ENCODE measurements at regions not wholly inside any gene's neighbourhood (a gene's known extent, or its start where the extent isn't known, plus 50 kb on each side); places are given as distances from the start of the nearest gene placed in this dataset.

GRCh38 chr17:79176792-79177601, 102.4 kb downstream of the ENGASE start:
- WGBS = 55% methylated on average over 20 of the region's 21 CpGs
- Histone ChIP-seq H3K36me3 (no peaks in the 10 kb centered on the region), H3K4me1 (replicated peaks) (no peaks in the 10 kb centered on the region), H3K9me3 (no peaks in the 10 kb centered on the region), H3K4me3 (no peak overlapping the region), H3K27ac (no peak overlapping the region), H3K27me3 (replicated peaks; ENCODE audit: insufficient read depth) (peaks cover 7% of the 10 kb centered on the region)
- DNase-seq (ENCODE audit: low spot score) = no peak
- no peak for TF ChIP-seq POLR2AphosphoS5 (IDR thresholded peaks at IDR 0.05)
- TF ChIP-seq POLR2A (IDR thresholded peaks at IDR 0.05) = no peak
- TF ChIP-seq, protein P1, sequence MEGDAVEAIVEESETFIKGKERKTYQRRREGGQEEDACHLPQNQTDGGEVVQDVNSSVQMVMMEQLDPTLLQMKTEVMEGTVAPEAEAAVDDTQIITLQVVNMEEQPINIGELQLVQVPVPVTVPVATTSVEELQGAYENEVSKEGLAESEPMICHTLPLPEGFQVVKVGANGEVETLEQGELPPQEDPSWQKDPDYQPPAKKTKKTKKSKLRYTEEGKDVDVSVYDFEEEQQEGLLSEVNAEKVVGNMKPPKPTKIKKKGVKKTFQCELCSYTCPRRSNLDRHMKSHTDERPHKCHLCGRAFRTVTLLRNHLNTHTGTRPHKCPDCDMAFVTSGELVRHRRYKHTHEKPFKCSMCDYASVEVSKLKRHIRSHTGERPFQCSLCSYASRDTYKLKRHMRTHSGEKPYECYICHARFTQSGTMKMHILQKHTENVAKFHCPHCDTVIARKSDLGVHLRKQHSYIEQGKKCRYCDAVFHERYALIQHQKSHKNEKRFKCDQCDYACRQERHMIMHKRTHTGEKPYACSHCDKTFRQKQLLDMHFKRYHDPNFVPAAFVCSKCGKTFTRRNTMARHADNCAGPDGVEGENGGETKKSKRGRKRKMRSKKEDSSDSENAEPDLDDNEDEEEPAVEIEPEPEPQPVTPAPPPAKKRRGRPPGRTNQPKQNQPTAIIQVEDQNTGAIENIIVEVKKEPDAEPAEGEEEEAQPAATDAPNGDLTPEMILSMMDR (IDR thresholded peaks at IDR 0.05) = no peak
- intact Hi-C loops (cut with DNase I) = no loop called here

- intact Hi-C loops (cut with DNase I) = no loop called here
- H3K27me3 ChIP-seq (replicated peaks; ENCODE audit: insufficient read depth) = no peaks in the 10 kb centered on the region
- WGBS = 80% methylated on average over 28 of the region's 28 CpGs
Observed at GRCh38 chr17:79174905-79175856, 100.6 kb downstream of the ENGASE start.

GRCh38 chr17:79174193-79174765, 99.7 kb downstream of the ENGASE start:
- no peaks in the 10 kb centered on the region for H3K27me3 ChIP-seq (replicated peaks; ENCODE audit: insufficient read depth)
- H3K36me3 ChIP-seq = no peaks in the 10 kb centered on the region
- no peak for TF ChIP-seq POLR2A (IDR thresholded peaks at IDR 0.05)
- TF ChIP-seq POLR2AphosphoS5 (IDR thresholded peaks at IDR 0.05) = no peak
- TF ChIP-seq, protein P1 (IDR thresholded peaks at IDR 0.05) = no peak
- no peak for DNase-seq (ENCODE audit: low spot score)
- intact Hi-C loops (cut with DNase I) = no loop called here
- no peaks in the 10 kb centered on the region for H3K4me1 ChIP-seq (replicated peaks)
- H3K27ac ChIP-seq = no peak overlapping the region
- H3K9me3 ChIP-seq = no peaks in the 10 kb centered on the region
- no peak overlapping the region for H3K4me3 ChIP-seq
- WGBS = 97% methylated on average over 9 of the region's 10 CpGs

More at GRCh38 chr17:79174905-79175856, 100.6 kb downstream of the ENGASE start:
- no peak for TF ChIP-seq POLR2AphosphoS5 (IDR thresholded peaks at IDR 0.05)
- TF ChIP-seq, protein P1 (IDR thresholded peaks at IDR 0.05) = no peak
- no peak for TF ChIP-seq POLR2A (IDR thresholded peaks at IDR 0.05)
- Histone ChIP-seq H3K27ac (no peak overlapping the region), H3K4me3 (no peak overlapping the region), H3K4me1 (replicated peaks) (no peaks in the 10 kb centered on the region), H3K36me3 (no peaks in the 10 kb centered on the region), H3K9me3 (no peaks in the 10 kb centered on the region)
- no peak for DNase-seq (ENCODE audit: low spot score)

DNA sequence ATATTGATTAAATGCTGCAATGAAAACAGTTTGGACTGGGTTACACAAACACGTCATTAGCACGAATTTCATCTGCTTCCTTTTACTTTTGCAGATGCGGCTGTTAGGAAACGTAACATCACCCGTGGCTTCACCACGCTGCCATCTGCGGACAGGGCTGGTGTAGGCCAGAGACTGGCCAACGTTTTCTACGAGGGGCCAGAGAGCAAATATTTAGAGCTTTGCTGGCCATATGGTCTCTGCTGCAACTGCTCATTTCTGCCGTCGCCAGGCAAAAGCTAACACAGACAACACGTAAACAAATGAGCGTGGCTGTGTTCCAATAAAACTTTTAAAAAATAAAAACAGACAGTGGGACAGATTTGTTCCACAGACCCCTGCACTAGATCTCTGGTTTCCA, 96.6 kb downstream of the ENGASE start:
- H3K27ac ChIP-seq = no peak overlapping the region
- intact Hi-C loops (cut with DNase I) = no loop called here
- no peak for DNase-seq (ENCODE audit: low spot score)
- 44% methylated on average over 13 of the region's 13 CpGs for WGBS
- no peaks in the 10 kb centered on the region for H3K36me3 ChIP-seq
- H3K4me3 ChIP-seq = no peak overlapping the region
- no peaks in the 10 kb centered on the region for H3K4me1 ChIP-seq (replicated peaks)
- no peaks in the 10 kb centered on the region for H3K27me3 ChIP-seq (replicated peaks; ENCODE audit: insufficient read depth)
- TF ChIP-seq POLR2A (IDR thresholded peaks at IDR 0.05) = no peak
- TF ChIP-seq, protein P1 (IDR thresholded peaks at IDR 0.05) = no peak
- TF ChIP-seq POLR2AphosphoS5 (IDR thresholded peaks at IDR 0.05) = no peak
- no peaks in the 10 kb centered on the region for H3K9me3 ChIP-seq

Measured in prostate gland (tissue), 2 donors.